ENCODE measurements at regions not wholly inside any gene's neighbourhood (a gene's known extent, or its start where the extent isn't known, plus 50 kb on each side); places are given as distances from the start of the nearest gene placed in this dataset.

GRCh38 chr10:3895045-3895631 lies 110.1 kb upstream of the KLF6 start:
- DNase-seq (ENCODE audit: low read depth): peak; percentile 86

DNA sequence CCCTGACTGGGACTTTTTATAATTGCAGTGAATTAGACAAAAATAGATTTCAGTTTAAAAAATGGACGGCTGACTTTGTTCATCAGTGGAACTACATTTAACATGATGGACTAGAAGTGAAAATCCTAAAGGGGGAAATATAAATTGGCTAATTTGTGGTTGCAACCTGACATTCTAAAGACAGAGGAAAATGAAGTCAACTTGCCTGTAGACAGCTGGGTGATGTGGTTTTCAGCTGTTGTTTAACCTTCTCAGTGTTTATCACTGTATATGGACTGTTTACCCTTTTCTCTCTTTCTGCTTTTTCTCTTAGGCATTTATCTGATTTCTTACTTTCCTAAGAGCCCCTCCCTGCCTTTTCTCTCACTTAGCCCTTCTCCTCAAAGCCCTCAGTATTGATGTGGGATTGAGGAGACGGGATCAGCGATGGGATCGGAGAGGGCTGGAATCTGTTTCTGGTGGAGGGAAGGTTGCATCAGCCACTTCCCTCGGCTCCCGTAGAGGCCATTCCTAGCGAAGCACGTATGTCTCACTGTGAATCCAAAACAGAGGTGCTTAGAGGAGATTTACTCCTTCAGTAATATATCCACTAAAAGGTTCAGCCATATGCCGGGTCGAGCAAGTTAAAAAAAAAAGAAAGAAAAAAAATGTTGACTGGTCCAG lies 109.0 kb upstream of the KLF6 start:
- TF ChIP-seq CTCF (IDR thresholded peaks at IDR 0.05; ENCODE audit: insufficient read depth, low read length, severe bottlenecking): no peak
- H3K36me3 ChIP-seq (ENCODE audit: control insufficient read depth, insufficient read depth, low read length): no peaks in the 10 kb centered on the region
- FAIRE-seq (no peak), DNase-seq (ENCODE audit: low read depth) (no peak)
- no peaks in the 10 kb centered on the region for H3K27me3 ChIP-seq (ENCODE audit: control insufficient read depth, insufficient read depth, low read length)
- no peak overlapping the region for H3K4me3 ChIP-seq (ENCODE audit: low read depth, low read length)

More at GRCh38 chr10:3895045-3895631, 110.1 kb upstream of the KLF6 start:
- no peaks in the 10 kb centered on the region for H3K27me3 ChIP-seq (ENCODE audit: control insufficient read depth, insufficient read depth, low read length)
- H3K4me3 ChIP-seq (ENCODE audit: low read depth, low read length): no peak overlapping the region
- FAIRE-seq: no peak
- H3K36me3 ChIP-seq (ENCODE audit: control insufficient read depth, insufficient read depth, low read length): no peaks in the 10 kb centered on the region
- no peak for TF ChIP-seq CTCF (IDR thresholded peaks at IDR 0.05; ENCODE audit: insufficient read depth, low read length, severe bottlenecking)

DNA sequence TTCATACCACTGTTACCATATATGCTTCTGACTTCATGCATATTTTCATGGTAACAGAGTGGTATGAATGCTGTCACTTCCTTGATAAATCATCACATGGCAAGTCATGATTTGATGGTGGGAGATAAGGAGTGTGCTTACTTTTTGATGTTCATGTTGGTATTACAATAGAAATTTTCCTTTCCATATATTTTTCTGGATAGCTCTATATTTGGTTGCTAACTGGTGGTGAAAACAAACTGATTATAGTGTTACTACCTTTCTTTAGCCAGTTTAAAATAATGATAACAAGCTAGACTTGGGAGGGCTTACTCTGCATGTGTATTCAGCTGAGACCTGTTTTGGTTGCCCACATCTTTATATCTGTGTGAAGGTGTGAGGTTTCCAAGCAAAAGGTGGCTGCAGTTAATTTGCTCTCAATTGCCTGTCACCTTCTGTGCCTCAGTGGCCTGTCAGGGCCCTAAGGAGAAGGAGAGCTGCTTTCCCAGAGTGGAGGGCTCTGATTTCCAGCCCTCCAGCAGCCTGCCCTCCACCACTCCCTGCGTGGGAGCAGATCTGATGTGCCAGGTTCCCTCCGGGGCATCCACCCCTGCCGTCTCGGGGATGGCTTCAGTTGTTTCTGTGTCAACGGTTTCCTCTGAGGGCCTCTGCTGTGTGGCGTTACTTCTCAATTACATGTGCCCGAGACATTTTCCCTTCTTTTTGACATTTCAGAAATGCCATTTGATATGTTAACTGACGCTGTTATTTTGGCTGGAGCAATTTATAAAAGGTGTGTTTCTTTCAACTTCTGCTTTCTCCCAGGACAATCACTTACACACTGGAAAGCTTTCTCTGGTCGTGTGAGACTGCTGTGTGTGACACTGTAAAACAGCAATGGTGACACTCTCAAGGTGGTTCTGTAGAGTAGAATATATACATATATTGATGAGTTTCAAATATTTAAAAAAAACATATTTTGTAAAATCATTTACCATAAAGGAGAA lies 107.7 kb upstream of the KLF6 start:
- peak; percentile 85 for DNase-seq (ENCODE audit: low read depth)
- H3K36me3 ChIP-seq (ENCODE audit: control insufficient read depth, insufficient read depth, low read length): no peaks in the 10 kb centered on the region
- no peak for TF ChIP-seq CTCF (IDR thresholded peaks at IDR 0.05; ENCODE audit: insufficient read depth, low read length, severe bottlenecking)
- FAIRE-seq: no peak
- H3K4me3 ChIP-seq (ENCODE audit: low read depth, low read length): no peak overlapping the region
- no peaks in the 10 kb centered on the region for H3K27me3 ChIP-seq (ENCODE audit: control insufficient read depth, insufficient read depth, low read length)

GRCh38 chr10:3891396-3891795 lies 106.4 kb upstream of the KLF6 start:
- Histone ChIP-seq H3K36me3 (ENCODE audit: control insufficient read depth, insufficient read depth, low read length) (no peaks in the 10 kb centered on the region), H3K4me3 (ENCODE audit: low read depth, low read length) (no peak overlapping the region), H3K27me3 (ENCODE audit: control insufficient read depth, insufficient read depth, low read length) (no peaks in the 10 kb centered on the region)
- TF ChIP-seq CTCF (IDR thresholded peaks at IDR 0.05; ENCODE audit: insufficient read depth, low read length, severe bottlenecking): no peak
- DNase-seq (ENCODE audit: low read depth): no peak
- no peak for FAIRE-seq

- FAIRE-seq: no peak
- H3K4me3 ChIP-seq (ENCODE audit: low read depth, low read length): no peak overlapping the region
- no peak for TF ChIP-seq CTCF (IDR thresholded peaks at IDR 0.05; ENCODE audit: insufficient read depth, low read length, severe bottlenecking)
- H3K27me3 ChIP-seq (ENCODE audit: control insufficient read depth, insufficient read depth, low read length): no peaks in the 10 kb centered on the region
- H3K36me3 ChIP-seq (ENCODE audit: control insufficient read depth, insufficient read depth, low read length): no peaks in the 10 kb centered on the region
- no peak for DNase-seq (ENCODE audit: low read depth)
Observed at GRCh38 chr10:3890602-3891352, 105.8 kb upstream of the KLF6 start.

All from bronchial epithelial cell (primary cell).